ENCODE measurements at regions not wholly inside any gene's neighbourhood (a gene's known extent, or its start where the extent isn't known, plus 50 kb on each side); places are given as distances from the start of the nearest gene placed in this dataset.

DNA sequence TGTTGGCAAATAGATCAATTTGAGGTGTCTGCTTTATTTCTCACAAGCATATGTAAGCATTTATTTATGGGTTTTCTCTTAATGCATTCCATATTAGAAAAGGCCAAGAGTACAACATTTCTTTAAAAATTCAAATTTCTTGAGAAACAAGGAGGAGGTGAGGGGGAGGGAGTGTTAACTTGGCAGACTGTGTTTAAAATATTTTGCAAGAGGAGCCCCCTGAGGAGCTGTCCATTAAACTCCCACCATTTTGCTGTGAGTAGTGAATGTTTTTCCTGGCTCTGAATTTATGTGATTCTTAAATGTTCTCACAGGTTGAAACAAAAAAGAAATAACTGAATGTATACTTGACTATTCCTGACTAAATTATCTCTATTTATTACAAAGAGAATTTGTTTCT, 363.8 kb downstream of the PTPRC start:
- H4K20me1 ChIP-seq (ENCODE audit: insufficient read depth): no peaks in the 10 kb centered on the region
- no peaks in the 10 kb centered on the region for H3K9me3 ChIP-seq (ENCODE audit: low read length)
- no peaks in the 10 kb centered on the region for H3K36me3 ChIP-seq (ENCODE audit: insufficient read depth, low read length)
- TF ChIP-seq MXI1 (conservative IDR thresholded peaks at IDR 0.05; ENCODE audit: poor library complexity, severe bottlenecking) (no peak), EZH2 (IDR thresholded peaks at IDR 0.05; ENCODE audit: borderline replicate concordance, insufficient read depth, low read length, poor library complexity, severe bottlenecking) (no peak)
- no peak overlapping the region for H3K4me3 ChIP-seq (ENCODE audit: low read length)
- H2AFZ ChIP-seq (ENCODE audit: low read depth, low read length): no peak overlapping the region
- H3K4me2 ChIP-seq (ENCODE audit: low read length): no peak overlapping the region
- no peaks in the 10 kb centered on the region for H3K79me2 ChIP-seq (replicated peaks; ENCODE audit: insufficient read depth, low read length)
- H3F3A ChIP-seq (ENCODE audit: insufficient read depth, low read length, poor library complexity, severe bottlenecking): no peaks in the 10 kb centered on the region
- H3K9ac ChIP-seq (ENCODE audit: low read length): no peak overlapping the region
- H3K27ac ChIP-seq (ENCODE audit: low read length): no peak overlapping the region
- no peaks in the 10 kb centered on the region for H3K27me3 ChIP-seq (ENCODE audit: insufficient read depth, low read depth, low read length)
- no peaks in the 10 kb centered on the region for H3K9me2 ChIP-seq (ENCODE audit: insufficient read depth, low read length)

DNA sequence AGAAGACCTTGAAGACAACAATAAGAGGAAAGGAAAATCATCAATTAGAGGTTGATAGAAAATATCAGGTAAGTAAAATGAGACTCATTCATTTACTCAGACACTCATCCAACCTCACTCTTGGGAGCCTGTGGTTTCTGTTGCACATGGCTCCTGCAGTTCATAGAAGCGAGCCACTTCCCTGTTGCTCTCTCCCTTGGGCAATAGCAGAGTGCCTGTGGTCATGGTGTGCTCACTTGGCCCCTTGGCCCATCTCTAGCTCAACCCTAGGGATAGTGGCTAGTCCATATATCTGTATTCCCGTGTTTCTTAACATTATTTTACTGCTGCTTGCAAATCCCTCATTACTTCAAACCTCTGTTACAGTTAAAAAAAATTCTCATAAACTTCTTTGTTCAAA, 368.6 kb downstream of the PTPRC start:
- H3K9me3 ChIP-seq (ENCODE audit: low read length): no peaks in the 10 kb centered on the region
- H3K4me3 ChIP-seq (ENCODE audit: low read length): no peak overlapping the region
- no peak overlapping the region for H2AFZ ChIP-seq (ENCODE audit: low read depth, low read length)
- H4K20me1 ChIP-seq (ENCODE audit: insufficient read depth): no peaks in the 10 kb centered on the region
- no peak overlapping the region for H3K4me2 ChIP-seq (ENCODE audit: low read length)
- H3F3A ChIP-seq (ENCODE audit: insufficient read depth, low read length, poor library complexity, severe bottlenecking): no peaks in the 10 kb centered on the region
- no peak for TF ChIP-seq EZH2 (IDR thresholded peaks at IDR 0.05; ENCODE audit: borderline replicate concordance, insufficient read depth, low read length, poor library complexity, severe bottlenecking)
- no peak for TF ChIP-seq REST (IDR thresholded peaks at IDR 0.05; ENCODE audit: borderline replicate concordance)
- TF ChIP-seq TAF1 (IDR thresholded peaks at IDR 0.05; ENCODE audit: low read depth): no peak
- no peak for TF ChIP-seq MXI1 (conservative IDR thresholded peaks at IDR 0.05; ENCODE audit: poor library complexity, severe bottlenecking)
- no peak for TF ChIP-seq CTCF (IDR thresholded peaks at IDR 0.05; ENCODE audit: poor library complexity, severe bottlenecking)
- TF ChIP-seq EP300 (conservative IDR thresholded peaks at IDR 0.05; ENCODE audit: poor library complexity, severe bottlenecking): no peak
- no peak for TF ChIP-seq RAD21 (conservative IDR thresholded peaks at IDR 0.05)
- TF ChIP-seq POLR2AphosphoS5 (IDR thresholded peaks at IDR 0.05): no peak
- TF ChIP-seq SMC3 (conservative IDR thresholded peaks at IDR 0.05; ENCODE audit: poor library complexity): no peak
- no peak overlapping the region for H3K9ac ChIP-seq (ENCODE audit: low read length)
- no peaks in the 10 kb centered on the region for H3K79me2 ChIP-seq (replicated peaks; ENCODE audit: insufficient read depth, low read length)
- H3K27ac ChIP-seq (ENCODE audit: low read length): no peak overlapping the region
- no peaks in the 10 kb centered on the region for H3K27me3 ChIP-seq (ENCODE audit: insufficient read depth, low read depth, low read length)
- no peaks in the 10 kb centered on the region for H3K9me2 ChIP-seq (ENCODE audit: insufficient read depth, low read length)
- H3K36me3 ChIP-seq (ENCODE audit: insufficient read depth, low read length): no peaks in the 10 kb centered on the region

DNA sequence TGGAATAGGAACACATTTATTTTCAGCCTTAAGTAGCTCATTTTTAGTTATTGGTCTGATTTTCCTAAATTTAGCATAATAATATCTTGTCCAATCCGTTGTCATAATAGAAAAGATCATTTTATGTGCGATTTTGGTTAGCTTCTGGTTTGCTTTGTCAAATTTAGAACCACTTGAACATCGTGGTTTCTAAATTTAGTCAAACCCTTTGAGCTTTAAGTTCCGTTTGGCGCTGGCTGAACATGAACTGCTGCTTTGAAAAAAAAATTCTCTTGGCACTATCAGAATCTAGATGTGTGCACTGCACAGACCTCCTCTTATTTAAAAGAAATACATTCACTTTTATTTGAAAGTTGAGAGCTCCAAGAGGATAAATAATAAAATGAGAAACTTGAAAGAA, 370.6 kb downstream of the PTPRC start:
- Histone ChIP-seq H3K79me2 (replicated peaks; ENCODE audit: insufficient read depth, low read length) (no peaks in the 10 kb centered on the region), H3K4me3 (ENCODE audit: low read length) (no peak overlapping the region), H3K36me3 (ENCODE audit: insufficient read depth, low read length) (no peaks in the 10 kb centered on the region), H3K4me2 (ENCODE audit: low read length) (no peak overlapping the region), H2AFZ (ENCODE audit: low read depth, low read length) (no peak overlapping the region), H3K27ac (ENCODE audit: low read length) (no peak overlapping the region), H3K9me2 (ENCODE audit: insufficient read depth, low read length) (no peaks in the 10 kb centered on the region), H3K9me3 (ENCODE audit: low read length) (no peaks in the 10 kb centered on the region), H3K27me3 (ENCODE audit: insufficient read depth, low read depth, low read length) (no peaks in the 10 kb centered on the region), H3F3A (ENCODE audit: insufficient read depth, low read length, poor library complexity, severe bottlenecking) (no peaks in the 10 kb centered on the region), H4K20me1 (ENCODE audit: insufficient read depth) (no peaks in the 10 kb centered on the region), H3K9ac (ENCODE audit: low read length) (no peak overlapping the region)
- TF ChIP-seq SMC3 (conservative IDR thresholded peaks at IDR 0.05; ENCODE audit: poor library complexity) (no peak), TAF1 (IDR thresholded peaks at IDR 0.05; ENCODE audit: low read depth) (no peak), MXI1 (conservative IDR thresholded peaks at IDR 0.05; ENCODE audit: poor library complexity, severe bottlenecking) (no peak), RAD21 (conservative IDR thresholded peaks at IDR 0.05) (no peak), CTCF (IDR thresholded peaks at IDR 0.05; ENCODE audit: poor library complexity, severe bottlenecking) (no peak), REST (IDR thresholded peaks at IDR 0.05; ENCODE audit: borderline replicate concordance) (no peak), POLR2AphosphoS5 (IDR thresholded peaks at IDR 0.05) (no peak), EP300 (conservative IDR thresholded peaks at IDR 0.05; ENCODE audit: poor library complexity, severe bottlenecking) (no peak), EZH2 (IDR thresholded peaks at IDR 0.05; ENCODE audit: borderline replicate concordance, insufficient read depth, low read length, poor library complexity, severe bottlenecking) (no peak)

Data from neural cell (in vitro differentiated cells).